Spleen (tissue), 7 donors: ENCODE measurements at regions not wholly inside any gene's neighbourhood (a gene's known extent, or its start where the extent isn't known, plus 50 kb on each side); places are given as distances from the start of the nearest gene placed in this dataset.

Source experiments
- POLR2A ChIP-seq, 3 donors: fragments of 450-650 bp; IDR thresholded peaks; one replicate each; pipeline ENCODE4 v1.5.1; 2017; ENCODE audit warnings: antibody characterized with exemption in 3 of 3, mild to moderate bottlenecking in 1 of 3
- TF ChIP-seq, protein P1 (sequence below), 11 experiments: fragments of 200-600 bp in 7 of 11; fragments of 450-650 bp in 4 of 11; sonication (generic) in 4 of 11; IDR thresholded peaks in 8 of 11; conservative IDR thresholded peaks in 3 of 11; 1 replicate in 7 of 11; 2 replicates in 4 of 11; pipeline versions ENCODE4 v1.4.0 to v1.8.0; 2016 to 2021; ENCODE audit warnings: antibody characterized with exemption in 11 of 11, inconsistent platforms in 4 of 11, mild to moderate bottlenecking in 1 of 11
- donor health status: DM: no; HTN: no; CAD: no; lungs with moderate emphysema.
- donor health status: DM: no; HTN: no; CAD: no.
- donor health status: DM: no; HTN: no; CAD: no.

GRCh38 chr2:211127501-211127900 is 571.1 kb downstream of the CPS1 start:
- TF ChIP-seq, protein P1, sequence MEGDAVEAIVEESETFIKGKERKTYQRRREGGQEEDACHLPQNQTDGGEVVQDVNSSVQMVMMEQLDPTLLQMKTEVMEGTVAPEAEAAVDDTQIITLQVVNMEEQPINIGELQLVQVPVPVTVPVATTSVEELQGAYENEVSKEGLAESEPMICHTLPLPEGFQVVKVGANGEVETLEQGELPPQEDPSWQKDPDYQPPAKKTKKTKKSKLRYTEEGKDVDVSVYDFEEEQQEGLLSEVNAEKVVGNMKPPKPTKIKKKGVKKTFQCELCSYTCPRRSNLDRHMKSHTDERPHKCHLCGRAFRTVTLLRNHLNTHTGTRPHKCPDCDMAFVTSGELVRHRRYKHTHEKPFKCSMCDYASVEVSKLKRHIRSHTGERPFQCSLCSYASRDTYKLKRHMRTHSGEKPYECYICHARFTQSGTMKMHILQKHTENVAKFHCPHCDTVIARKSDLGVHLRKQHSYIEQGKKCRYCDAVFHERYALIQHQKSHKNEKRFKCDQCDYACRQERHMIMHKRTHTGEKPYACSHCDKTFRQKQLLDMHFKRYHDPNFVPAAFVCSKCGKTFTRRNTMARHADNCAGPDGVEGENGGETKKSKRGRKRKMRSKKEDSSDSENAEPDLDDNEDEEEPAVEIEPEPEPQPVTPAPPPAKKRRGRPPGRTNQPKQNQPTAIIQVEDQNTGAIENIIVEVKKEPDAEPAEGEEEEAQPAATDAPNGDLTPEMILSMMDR (IDR thresholded peaks at IDR 0.05 in 8 of 11, conservative IDR thresholded peaks at IDR 0.05 in 3 of 11), result no peak
- no peak for TF ChIP-seq POLR2A (IDR thresholded peaks at IDR 0.05)
